H1 (cell line): ENCODE measurements at regions not wholly inside any gene's neighbourhood (a gene's known extent, or its start where the extent isn't known, plus 50 kb on each side); places are given as distances from the start of the nearest gene placed in this dataset.

Experiments
- KDM4A ChIP-seq: IDR thresholded peaks from one replicate; pipeline ENCODE4 v1.7.1; 2012; ENCODE audit warnings: low read depth, mild to moderate bottlenecking, moderate library complexity, low read length, inconsistent platforms; ENCODE audit not compliant: severe bottlenecking
- PHF8 ChIP-seq: fragments of 200-600 bp; sonication (generic); conservative IDR thresholded peaks from 2 replicates; pipeline ENCODE4 v1.7.1; 2012; ENCODE audit warnings: low read depth, mild to moderate bottlenecking, inconsistent platforms, low read length, moderate library complexity
- POLR2A ChIP-seq, 2 experiments: IDR thresholded peaks; 1 replicate in 1 of 2; 2 replicates in 1 of 2; pipeline ENCODE4 v1.6.1; 2011; ENCODE audit warnings: low read depth in 2 of 2, low read length in 2 of 2, mild to moderate bottlenecking in 2 of 2; ENCODE audit errors: control extremely low read depth in 1 of 2
- SAP30 ChIP-seq: fragments of 300-600 bp; sonication (generic); IDR thresholded peaks from 2 replicates; pipeline ENCODE4 v1.7.1; 2012; ENCODE audit warnings: low read length, moderate library complexity, mild to moderate bottlenecking, inconsistent platforms; ENCODE audit not compliant: insufficient read depth, insufficient replicate concordance

GRCh38 chr6:42502990-42503389, 51.3 kb upstream of the TRERF1 start (continued):
- TF ChIP-seq SAP30 = no peak
- TF ChIP-seq KDM4A = no peak
- no peak for TF ChIP-seq PHF8
- TF ChIP-seq POLR2A (IDR thresholded peaks at IDR 0.05; ENCODE audit: control extremely low read depth in 1 of 2, low read depth in 2 of 2, low read length in 2 of 2) = no peak
